ENCODE measurements at regions not wholly inside any gene's neighbourhood (a gene's known extent, or its start where the extent isn't known, plus 50 kb on each side); places are given as distances from the start of the nearest gene placed in this dataset.

DNA sequence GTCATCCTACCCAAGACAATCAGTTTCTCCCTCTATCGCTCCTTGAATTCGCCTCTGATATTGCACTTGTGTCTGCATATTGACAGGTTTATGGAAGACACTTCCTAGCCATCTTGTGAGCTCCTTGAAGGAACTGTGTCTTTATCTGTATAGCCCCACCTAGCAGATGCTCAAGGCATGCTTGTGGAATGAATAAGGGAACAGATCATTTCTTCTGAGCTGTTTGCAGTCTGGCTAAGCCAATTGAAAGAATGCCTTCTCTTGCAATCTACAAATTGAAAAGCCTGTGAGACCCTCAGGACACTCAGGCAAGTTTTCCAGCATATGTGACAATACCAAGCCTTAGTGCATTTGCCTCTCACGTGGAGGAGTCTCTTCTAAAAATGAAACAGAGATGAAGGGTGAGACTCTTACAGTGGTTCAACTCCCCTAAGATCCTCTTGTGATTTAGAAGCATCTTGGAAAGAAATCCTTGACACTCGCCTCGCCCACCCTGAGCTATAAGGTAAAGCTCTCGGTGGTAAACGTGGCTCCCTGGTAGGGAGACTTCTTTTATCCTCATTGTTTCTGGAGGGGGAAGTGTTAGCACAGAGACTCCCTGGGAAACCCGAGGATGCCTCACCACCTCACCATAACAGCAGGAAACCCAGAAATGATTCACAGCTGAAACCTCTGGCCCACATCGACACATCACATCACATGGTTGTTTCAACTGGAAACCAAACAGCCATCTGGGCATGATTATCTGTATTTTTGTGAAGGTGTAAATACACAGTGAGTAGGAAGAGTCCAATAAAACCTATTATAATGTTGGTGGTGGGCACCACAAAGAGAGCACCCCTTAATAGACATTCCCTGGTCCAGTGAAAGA, 112.3 kb upstream of the BCL2L14 start:
- Histone ChIP-seq H3K4me3 (ENCODE audit: low read depth, low read length, poor library complexity, severe bottlenecking) (no peak overlapping the region), H3K4me2 (ENCODE audit: low read length) (no peak overlapping the region), H3K4me1 (ENCODE audit: insufficient read depth, low read length, poor library complexity, severe bottlenecking) (peaks cover 11% of the 10 kb centered on the region), H3K27ac (ENCODE audit: low read depth, low read length, poor library complexity, severe bottlenecking) (no peak overlapping the region), H3K9me3 (ENCODE audit: low read length) (no peaks in the 10 kb centered on the region), H2AFZ (ENCODE audit: low read length) (no peak overlapping the region; the same call in 1 of the 2 replicates), H3K36me3 (ENCODE audit: insufficient read depth, low read length) (no peaks in the 10 kb centered on the region), H3K79me2 (ENCODE audit: insufficient read depth, low read depth, low read length) (no peaks in the 10 kb centered on the region), H3K9me2 (ENCODE audit: insufficient read depth, low read length) (no peaks in the 10 kb centered on the region), H4K20me1 (ENCODE audit: insufficient read depth, low read length) (no peaks in the 10 kb centered on the region)
- TF ChIP-seq, protein P1, sequence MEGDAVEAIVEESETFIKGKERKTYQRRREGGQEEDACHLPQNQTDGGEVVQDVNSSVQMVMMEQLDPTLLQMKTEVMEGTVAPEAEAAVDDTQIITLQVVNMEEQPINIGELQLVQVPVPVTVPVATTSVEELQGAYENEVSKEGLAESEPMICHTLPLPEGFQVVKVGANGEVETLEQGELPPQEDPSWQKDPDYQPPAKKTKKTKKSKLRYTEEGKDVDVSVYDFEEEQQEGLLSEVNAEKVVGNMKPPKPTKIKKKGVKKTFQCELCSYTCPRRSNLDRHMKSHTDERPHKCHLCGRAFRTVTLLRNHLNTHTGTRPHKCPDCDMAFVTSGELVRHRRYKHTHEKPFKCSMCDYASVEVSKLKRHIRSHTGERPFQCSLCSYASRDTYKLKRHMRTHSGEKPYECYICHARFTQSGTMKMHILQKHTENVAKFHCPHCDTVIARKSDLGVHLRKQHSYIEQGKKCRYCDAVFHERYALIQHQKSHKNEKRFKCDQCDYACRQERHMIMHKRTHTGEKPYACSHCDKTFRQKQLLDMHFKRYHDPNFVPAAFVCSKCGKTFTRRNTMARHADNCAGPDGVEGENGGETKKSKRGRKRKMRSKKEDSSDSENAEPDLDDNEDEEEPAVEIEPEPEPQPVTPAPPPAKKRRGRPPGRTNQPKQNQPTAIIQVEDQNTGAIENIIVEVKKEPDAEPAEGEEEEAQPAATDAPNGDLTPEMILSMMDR (conservative IDR thresholded peaks at IDR 0.05; ENCODE audit: low read length) = 0 out of 2 replicates have a peak, but pooled peaks have one; percentile 32
- no peak for TF ChIP-seq EZH2phosphoT487 (IDR thresholded peaks at IDR 0.05; ENCODE audit: borderline replicate concordance, low read depth, low read length)
- POLR2A ChIA-PET = no interaction called here
- DNase-seq (ENCODE audit: low spot score) = no peak
- CTCF ChIA-PET (ENCODE audit: unreplicated experiment) = no interaction called here
- no TSS peak for BruUV-seq (replicated peaks)
- intact Hi-C loops (cut with micrococcal nuclease; ENCODE audit: unreplicated experiment) = no loop called here

DNA sequence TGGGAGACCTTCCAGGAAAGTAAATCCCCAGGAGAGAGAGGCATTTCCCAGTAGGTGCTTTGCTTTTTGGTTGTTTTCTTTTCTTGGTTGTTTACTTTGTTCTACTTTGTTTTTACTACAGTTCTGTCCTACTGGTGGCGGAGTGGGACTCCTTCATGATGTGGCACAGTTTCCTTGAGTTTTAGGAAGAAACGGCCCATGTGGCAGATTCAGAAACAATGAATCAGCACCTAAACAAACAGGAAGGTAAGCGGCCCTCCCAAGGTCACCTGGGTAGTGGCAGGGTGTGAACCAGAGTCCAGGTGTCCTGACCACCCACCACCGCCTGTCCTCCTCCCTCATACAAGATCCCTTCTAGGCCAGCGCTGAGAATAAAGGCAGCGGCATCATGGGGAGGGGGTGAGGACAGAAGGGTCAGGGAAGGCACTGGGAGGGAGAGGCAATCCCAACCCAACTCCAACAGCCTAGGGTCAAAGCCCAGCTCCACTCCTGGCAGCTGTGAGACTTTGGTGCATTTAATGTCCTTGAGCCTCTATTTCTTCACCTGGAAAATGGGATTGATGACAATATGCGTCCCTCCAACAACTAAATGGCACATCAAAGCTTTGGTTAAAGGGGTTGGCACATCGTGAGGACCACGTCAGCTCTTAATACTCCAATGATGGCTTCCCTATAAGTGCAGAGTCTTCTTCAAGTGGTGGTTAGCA, 111.5 kb upstream of the BCL2L14 start:
- H3K4me1 ChIP-seq (ENCODE audit: insufficient read depth, low read length, poor library complexity, severe bottlenecking) = peaks cover 5% of the 10 kb centered on the region
- H3K9me2 ChIP-seq (ENCODE audit: insufficient read depth, low read length) = no peaks in the 10 kb centered on the region
- BruUV-seq (replicated peaks) = no TSS peak
- H4K20me1 ChIP-seq (ENCODE audit: insufficient read depth, low read length) = no peaks in the 10 kb centered on the region
- intact Hi-C loops (cut with micrococcal nuclease; ENCODE audit: unreplicated experiment) = no loop called here
- no peak for TF ChIP-seq EZH2phosphoT487 (IDR thresholded peaks at IDR 0.05; ENCODE audit: borderline replicate concordance, low read depth, low read length)
- TF ChIP-seq, protein P1 (conservative IDR thresholded peaks at IDR 0.05; ENCODE audit: low read length) = no peak
- no peaks in the 10 kb centered on the region for H3K79me2 ChIP-seq (ENCODE audit: insufficient read depth, low read depth, low read length)
- no peak overlapping the region for H3K4me2 ChIP-seq (ENCODE audit: low read length)
- no peak overlapping the region; the same call in 1 of the 2 replicates for H2AFZ ChIP-seq (ENCODE audit: low read length)
- no peak for DNase-seq (ENCODE audit: low spot score)
- H3K9me3 ChIP-seq (ENCODE audit: low read length) = no peaks in the 10 kb centered on the region
- no peaks in the 10 kb centered on the region for H3K36me3 ChIP-seq (ENCODE audit: insufficient read depth, low read length)
- H3K27ac ChIP-seq (ENCODE audit: low read depth, low read length, poor library complexity, severe bottlenecking) = no peak overlapping the region
- no peak overlapping the region for H3K4me3 ChIP-seq (ENCODE audit: low read depth, low read length, poor library complexity, severe bottlenecking)
- ChIA-PET CTCF (ENCODE audit: unreplicated experiment) (no interaction called here), POLR2A (interaction anchor here (0.5 to 1.0 kb wide), 2 partner anchors 10 to 67 kb away, joined by 3 to 7 read pairs; no protein-coding TSS in a partner anchor)
